Stimulated activated naive CD4-positive, alpha-beta T cell (primary cell): ENCODE measurements at regions not wholly inside any gene's neighbourhood (a gene's known extent, or its start where the extent isn't known, plus 50 kb on each side); places are given as distances from the start of the nearest gene placed in this dataset.

Experiments
- DNase-seq, 6 experiments: peaks; one replicate each; lab custom pipeline; 2025; lab: John Stamatoyannopoulos, UW

DNA sequence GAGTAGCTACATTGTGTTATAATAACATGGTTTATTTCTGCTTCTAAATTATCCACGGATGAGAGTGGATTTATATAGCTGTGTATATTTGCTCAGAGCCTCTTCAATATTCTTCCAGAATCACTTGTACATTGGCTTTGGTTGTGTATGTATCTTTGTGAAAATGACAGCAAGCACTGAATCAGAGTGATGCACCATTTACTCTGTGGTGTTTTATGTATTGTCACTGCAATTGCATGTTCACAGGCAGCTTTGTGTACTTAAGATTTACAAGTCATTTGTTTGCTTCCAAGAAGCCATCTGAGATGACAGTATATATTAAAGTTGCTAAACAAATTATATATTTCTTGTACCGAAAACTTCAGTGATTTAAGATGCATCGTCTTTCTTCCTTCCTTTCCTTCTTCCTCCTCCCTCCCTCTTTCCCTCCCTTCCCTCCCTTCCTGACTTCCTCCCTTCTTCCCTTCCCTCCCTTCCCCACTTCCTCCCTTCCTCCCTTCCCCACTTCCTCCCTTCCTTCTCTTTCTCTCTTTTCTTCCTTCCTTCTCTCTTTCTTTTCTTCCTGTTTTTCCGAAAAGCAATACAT is 362.3 kb upstream of the GOLIM4 start:
- no peak for DNase-seq

- DNase-seq: no peak
These were observed 360.1 kb upstream of the GOLIM4 start for GRCh38 chr3:168455814-168456213.

DNA sequence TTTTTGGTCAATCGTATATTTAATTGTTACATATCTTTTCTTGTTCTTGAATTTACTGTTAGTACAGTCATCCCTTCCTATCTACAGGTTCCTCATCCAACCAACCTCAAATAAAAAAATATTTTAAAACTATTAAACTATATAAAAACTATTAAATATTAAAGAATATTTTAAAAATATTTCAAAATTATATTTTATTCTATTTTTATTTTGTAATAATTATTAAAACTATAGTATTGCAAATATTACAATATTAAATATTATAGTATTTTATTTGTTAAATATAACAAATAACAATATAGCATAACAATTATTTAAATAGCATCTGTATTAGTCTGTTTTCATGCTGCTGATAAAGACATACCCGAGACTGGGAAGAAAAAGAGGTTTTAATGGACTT is 357.9 kb upstream of the GOLIM4 start:
- no peak for DNase-seq

DNA sequence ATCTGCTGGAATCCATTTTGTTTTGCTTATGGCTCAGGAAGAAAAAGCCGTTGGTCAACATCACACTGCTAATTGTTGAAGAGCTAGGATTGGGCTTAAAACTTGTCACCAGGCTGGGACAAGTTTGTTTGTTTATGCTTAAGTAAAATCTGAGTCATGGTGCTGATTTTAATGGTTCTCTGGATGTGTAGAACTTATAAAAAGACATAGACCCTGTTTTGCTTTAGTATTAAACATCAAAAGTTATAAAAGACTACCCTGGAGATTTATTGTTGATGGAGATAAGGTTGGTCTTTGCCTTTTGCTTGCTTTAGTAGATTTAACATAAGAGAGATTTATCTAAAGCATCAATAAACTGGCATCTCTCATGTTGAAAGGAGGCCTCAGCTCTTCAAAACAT is 348.2 kb upstream of the GOLIM4 start:
- no peak for DNase-seq

- no peak for DNase-seq
These were observed 346.8 kb upstream of the GOLIM4 start for GRCh38 chr3:168442502-168442901.

- no peak for DNase-seq
These were observed 340.6 kb upstream of the GOLIM4 start for GRCh38 chr3:168436245-168436724.

- no peak for DNase-seq
These were observed 335.8 kb upstream of the GOLIM4 start for GRCh38 chr3:168431491-168431890.

DNA sequence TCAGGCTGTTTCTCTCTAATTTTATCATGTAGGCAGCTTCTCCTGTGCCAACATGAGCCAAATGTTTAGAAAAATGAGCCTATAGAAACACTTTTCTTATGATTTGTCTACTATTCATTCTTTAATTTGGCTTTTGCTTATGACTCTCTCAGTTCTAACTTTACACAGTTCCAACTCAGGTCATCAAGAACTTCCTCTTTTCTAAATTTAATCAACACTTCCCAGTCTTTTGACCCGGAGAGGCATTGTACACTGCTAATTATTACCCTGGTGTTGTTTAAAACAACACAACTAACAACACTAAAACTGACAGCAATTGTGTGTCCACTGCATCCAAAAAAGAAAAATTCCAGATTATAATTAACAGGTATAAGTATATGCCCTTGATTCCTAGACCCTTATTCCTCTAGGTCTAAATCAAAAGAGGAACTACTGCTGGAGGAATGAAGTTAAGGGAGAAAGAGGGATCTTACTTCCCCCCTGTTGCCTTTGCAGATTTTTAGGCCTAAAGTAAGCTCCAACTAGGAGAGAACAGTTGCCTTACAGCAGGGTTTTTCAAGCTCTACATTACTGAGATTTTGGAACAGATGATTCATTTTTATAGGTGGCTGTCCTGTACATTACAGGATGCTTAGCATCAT is 332.2 kb upstream of the GOLIM4 start:
- no peak for DNase-seq

- DNase-seq: no peak
These were observed 331.4 kb upstream of the GOLIM4 start for GRCh38 chr3:168427156-168427555.

- DNase-seq: no peak
These were observed 330.3 kb upstream of the GOLIM4 start for GRCh38 chr3:168425936-168426595.

- DNase-seq: no peak
These were observed 328.5 kb upstream of the GOLIM4 start for GRCh38 chr3:168424059-168424734.

DNA sequence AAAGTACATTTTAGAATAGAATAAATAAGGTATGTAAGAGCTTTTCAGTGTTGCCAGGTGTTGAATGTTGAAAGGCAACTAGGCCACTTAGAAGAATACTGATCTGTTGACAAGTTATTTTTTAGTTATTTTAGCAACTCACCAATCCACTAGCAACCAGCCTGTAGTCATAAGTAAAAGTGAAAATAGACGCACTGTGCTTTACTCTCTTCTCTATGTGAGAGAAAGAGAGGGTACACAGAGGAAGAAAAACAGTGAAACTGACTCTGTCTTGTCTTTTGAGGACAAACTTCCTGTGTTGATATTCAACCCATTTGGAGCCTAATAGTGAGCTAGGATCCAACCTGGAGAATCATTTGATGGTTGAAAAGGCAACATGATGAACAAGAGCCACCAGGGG is 327.1 kb upstream of the GOLIM4 start:
- DNase-seq: no peak

DNA sequence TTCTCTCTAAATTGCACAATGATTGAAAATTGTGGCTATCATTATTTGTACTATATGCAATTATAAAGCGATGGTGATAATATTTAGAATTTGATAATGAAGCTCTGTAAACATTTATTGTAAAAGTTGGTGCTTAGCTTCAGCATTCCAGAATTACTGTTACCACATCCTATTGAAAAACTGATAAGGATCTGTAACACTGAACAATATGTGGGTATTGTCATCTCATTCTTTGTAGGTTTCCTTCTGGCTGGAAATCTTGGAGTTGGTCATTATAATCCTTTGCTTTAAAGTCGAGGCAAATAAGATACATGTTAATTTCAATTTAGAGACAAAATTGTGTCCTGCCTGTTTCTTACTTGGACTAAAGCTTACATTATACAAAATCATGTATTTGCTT is 323.4 kb upstream of the GOLIM4 start:
- DNase-seq: no peak

DNA sequence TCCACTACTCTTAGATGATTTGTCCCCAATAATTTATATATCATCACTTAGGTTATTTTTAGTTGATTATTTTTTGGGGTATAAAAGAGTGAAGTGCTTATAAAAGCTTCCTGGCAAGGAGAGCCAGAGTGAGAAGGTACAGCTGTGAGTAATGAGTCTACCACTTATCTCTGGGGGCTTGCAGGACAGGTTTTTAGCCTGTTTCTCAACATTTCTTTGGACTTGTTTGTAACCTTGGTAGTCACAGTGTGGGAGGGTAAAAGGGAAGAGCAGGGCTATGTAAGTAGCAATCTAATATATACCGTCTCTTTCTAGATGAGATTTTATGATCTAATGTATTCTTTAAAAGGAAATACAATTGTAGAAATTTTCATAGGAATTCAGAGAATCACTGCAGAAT is 321.3 kb upstream of the GOLIM4 start:
- DNase-seq: no peak

DNA sequence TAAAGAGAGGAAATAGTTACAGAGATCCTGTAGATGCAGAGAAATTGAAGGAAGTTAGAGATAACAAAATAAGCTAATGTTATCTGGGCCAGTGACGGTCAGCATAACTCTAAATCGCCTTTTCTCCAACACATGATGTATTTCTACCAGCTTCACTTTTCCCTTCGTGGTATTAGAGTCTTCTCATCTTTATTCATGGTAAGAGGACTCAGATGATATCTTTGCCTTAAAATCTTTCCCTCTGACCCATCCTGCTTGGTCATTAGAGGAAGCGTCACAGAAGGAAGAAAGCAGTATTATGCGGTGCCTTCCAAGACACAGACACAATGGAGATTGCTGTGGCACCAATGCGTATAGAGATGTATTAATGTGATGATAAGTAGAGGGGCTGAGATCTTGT is 320.7 kb upstream of the GOLIM4 start:
- no peak for DNase-seq

- no peak for DNase-seq
These were observed 318.4 kb upstream of the GOLIM4 start for GRCh38 chr3:168414149-168414548.

- no peak for DNase-seq
These were observed 311.7 kb upstream of the GOLIM4 start for GRCh38 chr3:168407381-168407780.

GRCh38 chr3:168405288-168405687 is 309.6 kb upstream of the GOLIM4 start:
- no peak for DNase-seq

- DNase-seq: no peak
These were observed 302.8 kb upstream of the GOLIM4 start for GRCh38 chr3:168398371-168399025.

GRCh38 chr3:168396861-168397260 is 301.1 kb upstream of the GOLIM4 start:
- no peak for DNase-seq

DNA sequence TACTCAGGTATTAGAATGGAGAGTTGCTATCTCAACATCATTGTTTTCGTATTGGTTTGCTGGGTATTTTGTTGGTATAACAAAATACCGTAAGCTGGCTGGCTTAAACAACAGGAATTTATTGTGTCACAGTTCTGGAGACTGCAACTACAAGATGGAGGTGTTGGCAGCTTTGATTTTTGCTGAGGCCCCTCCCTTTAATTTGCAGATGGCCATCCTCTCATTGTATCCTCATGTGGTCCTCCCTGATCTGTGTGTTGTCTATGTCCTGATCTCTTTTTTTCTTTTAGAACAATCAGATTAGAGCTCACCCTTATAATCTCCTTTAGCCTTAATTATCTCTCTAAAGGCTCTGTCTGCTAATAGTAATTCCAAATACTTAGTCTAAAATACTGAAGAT is 299.8 kb upstream of the GOLIM4 start:
- DNase-seq: no peak

- no peak for DNase-seq
These were observed 298.7 kb upstream of the GOLIM4 start for GRCh38 chr3:168394439-168394838.
